ENCODE measurements at regions not wholly inside any gene's neighbourhood (a gene's known extent, or its start where the extent isn't known, plus 50 kb on each side); places are given as distances from the start of the nearest gene placed in this dataset.
"Not testable (repeated sequence)": the region's sequence is repeated elsewhere in the genome, so short reads cannot be mapped to it uniquely, and the experiment has no call there.

- CTCF ChIA-PET; H3K4me1 ChIP-seq (ENCODE audit: control insufficient read depth in 1 of 2, insufficient read depth in 2 of 2, low read depth in 1 of 2, low read length in 1 of 2); H3K4me3 ChIP-seq (ENCODE audit: low read depth in 2 of 2, low read length in 1 of 2); H3K4me2 ChIP-seq; H3K9ac ChIP-seq; H3K9me3 ChIP-seq; H3K36me3 ChIP-seq (replicated peaks in 1 of 2; ENCODE audit: control insufficient read depth in 1 of 2, insufficient read depth in 2 of 2, low read length in 1 of 2); H3F3A ChIP-seq (replicated peaks; ENCODE audit: insufficient read depth); H4K20me1 ChIP-seq (ENCODE audit: insufficient read depth); H3K79me2 ChIP-seq (ENCODE audit: insufficient read depth); H3K27ac ChIP-seq (ENCODE audit: low read depth in 2 of 2, low read length in 1 of 2); H3K27me3 ChIP-seq (ENCODE audit: insufficient read depth); H3K9me2 ChIP-seq; H2AFZ ChIP-seq (ENCODE audit: low read depth); DNase-seq; POLR2A ChIA-PET: not testable (repeated sequence)
- 79% methylated on average over 7 of the region's 7 CpGs for WGBS (ENCODE audit: low lambda C conversion rate)
Measured at GRCh38 chr1:221966888-221967287, 225.0 kb upstream of the DUSP10 start.

GRCh38 chr1:221965891-221966290 lies 224.0 kb upstream of the DUSP10 start:
- H4K20me1 ChIP-seq (ENCODE audit: insufficient read depth); H3K27ac ChIP-seq (ENCODE audit: low read depth in 2 of 2, low read length in 1 of 2); H3K9ac ChIP-seq; H2AFZ ChIP-seq (ENCODE audit: low read depth); H3K4me2 ChIP-seq; H3K4me1 ChIP-seq (ENCODE audit: control insufficient read depth in 1 of 2, insufficient read depth in 2 of 2, low read depth in 1 of 2, low read length in 1 of 2); H3K27me3 ChIP-seq (ENCODE audit: insufficient read depth); H3K4me3 ChIP-seq (ENCODE audit: low read depth in 2 of 2, low read length in 1 of 2); H3K9me2 ChIP-seq; DNase-seq; POLR2A ChIA-PET; H3K79me2 ChIP-seq (ENCODE audit: insufficient read depth); H3K9me3 ChIP-seq; H3F3A ChIP-seq (replicated peaks; ENCODE audit: insufficient read depth); H3K36me3 ChIP-seq (replicated peaks in 1 of 2; ENCODE audit: control insufficient read depth in 1 of 2, insufficient read depth in 2 of 2, low read length in 1 of 2): not testable (repeated sequence)
- CTCF ChIA-PET, result interaction anchor here (1.0 kb wide), 1 partner anchor 48 kb away, joined by 4 read pairs; no protein-coding TSS in a partner anchor
- 62% methylated on average over 6 of the region's 6 CpGs for WGBS (ENCODE audit: low lambda C conversion rate)

DNA sequence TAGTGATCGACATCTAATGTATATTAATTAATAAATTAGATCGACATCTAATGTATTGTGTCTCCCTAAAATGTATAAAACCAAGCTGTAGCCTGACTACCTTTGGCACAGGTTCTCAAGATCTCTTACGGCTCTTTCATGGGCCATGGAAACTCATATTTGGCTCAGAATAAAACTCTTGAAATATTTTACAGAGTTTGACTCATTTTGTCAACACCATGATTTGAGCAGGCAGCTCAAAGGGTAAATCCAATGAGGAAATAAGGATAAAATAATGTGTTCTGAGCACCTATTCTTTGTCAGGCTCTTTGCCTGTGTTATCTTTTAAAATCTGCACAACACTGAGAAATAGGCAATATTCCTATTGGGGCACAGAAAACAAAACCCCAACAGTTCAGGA lies 223.4 kb upstream of the DUSP10 start:
- no peaks in the 10 kb centered on the region for H4K20me1 ChIP-seq (ENCODE audit: insufficient read depth)
- H3K4me1 ChIP-seq (ENCODE audit: control insufficient read depth in 1 of 2, insufficient read depth in 2 of 2, low read depth in 1 of 2, low read length in 1 of 2), result no peaks in the 10 kb centered on the region; a peak in 1 of 4 replicates
- no peaks in the 10 kb centered on the region for H3K79me2 ChIP-seq (ENCODE audit: insufficient read depth)
- 74% methylated on average over 3 of the region's 3 CpGs for WGBS (ENCODE audit: low lambda C conversion rate)
- H2AFZ ChIP-seq (ENCODE audit: low read depth), result no peak overlapping the region
- H3K9ac ChIP-seq, result no peak overlapping the region
- H3K4me2 ChIP-seq, result no peak overlapping the region
- H3K9me2 ChIP-seq, result no peaks in the 10 kb centered on the region
- no peak overlapping the region for H3K4me3 ChIP-seq (ENCODE audit: low read depth in 2 of 2, low read length in 1 of 2)
- no peak overlapping the region for H3K27ac ChIP-seq (ENCODE audit: low read depth in 2 of 2, low read length in 1 of 2)
- no peaks in the 10 kb centered on the region for H3K27me3 ChIP-seq (ENCODE audit: insufficient read depth)
- no peaks in the 10 kb centered on the region for H3K9me3 ChIP-seq
- CTCF ChIA-PET, result interaction anchor here (1.0 kb wide), 1 partner anchor 47 kb away, joined by 4 read pairs; no protein-coding TSS in a partner anchor
- no peak for TF ChIP-seq ZBTB33 (IDR thresholded peaks at IDR 0.05; ENCODE audit: borderline replicate concordance, low read depth)
- TF ChIP-seq FOXM1 (IDR thresholded peaks at IDR 0.05; ENCODE audit: low read depth), result no peak
- TF ChIP-seq POLR2AphosphoS5 (IDR thresholded peaks at IDR 0.05; ENCODE audit: low read depth, low read length), result no peak
- TF ChIP-seq ELF1 (IDR thresholded peaks at IDR 0.05), result no peak
- TF ChIP-seq RFX5 (IDR thresholded peaks at IDR 0.05; ENCODE audit: low read length), result no peak
- TF ChIP-seq GABPA (IDR thresholded peaks at IDR 0.05; ENCODE audit: low read depth), result no peak
- TF ChIP-seq RXRA (IDR thresholded peaks at IDR 0.05; ENCODE audit: borderline replicate concordance, low read depth), result no peak
- no peak for TF ChIP-seq YY1 (IDR thresholded peaks at IDR 0.05; ENCODE audit: low read depth)
- TF ChIP-seq SIN3A (IDR thresholded peaks at IDR 0.05; ENCODE audit: borderline replicate concordance, low read depth, low read length), result no peak
- TF ChIP-seq CHD2 (IDR thresholded peaks at IDR 0.05; ENCODE audit: low read length, partially characterized antibody), result no peak
- H3F3A ChIP-seq (replicated peaks; ENCODE audit: insufficient read depth), result no peaks in the 10 kb centered on the region
- POLR2A ChIA-PET, result no interaction called here
- no peaks in the 10 kb centered on the region for H3K36me3 ChIP-seq (replicated peaks in 1 of 2; ENCODE audit: control insufficient read depth in 1 of 2, insufficient read depth in 2 of 2, low read length in 1 of 2)
- DNase-seq, result no peak
